Keratinocyte (primary cell): ENCODE measurements at regions not wholly inside any gene's neighbourhood (a gene's known extent, or its start where the extent isn't known, plus 50 kb on each side); places are given as distances from the start of the nearest gene placed in this dataset.

Source experiments
- DNase-seq: peaks from one replicate; pipeline ENCODE4 v3.0.0-alpha.2; 2011; ENCODE audit warnings: low read depth, missing footprints, low spot score
- FAIRE-seq: peaks from 2 replicates; lab custom pipeline; 2011; peaks lifted over from hg19 to GRCh38; lab: Jason Lieb, UNC
- H2AFZ ChIP-seq: 2 replicates; pipeline ENCODE4 v1.6.0; 2012; ENCODE audit warnings: low read length, control low read depth, inconsistent platforms; ENCODE audit not compliant: control insufficient read depth
- H3K27ac ChIP-seq: 2 replicates; pipeline ENCODE4 v1.5.1; 2011; ENCODE audit warnings: low read length; ENCODE audit not compliant: control insufficient read depth, insufficient read depth
- H3K27me3 ChIP-seq: 3 replicates; pipeline ENCODE4 v1.6.0; 2011; ENCODE audit warnings: low read length; ENCODE audit not compliant: control insufficient read depth, insufficient read depth; ENCODE audit errors: extremely low read depth
- H3K36me3 ChIP-seq, 2 experiments: 2 replicates in 1 of 2; 3 replicates in 1 of 2; pipeline ENCODE4 v1.5.1; 2011; ENCODE audit warnings: low read length in 2 of 2, mild to moderate bottlenecking in 1 of 2; ENCODE audit not compliant: control insufficient read depth in 2 of 2, insufficient read depth in 2 of 2; ENCODE audit errors: extremely low read depth in 1 of 2
- H3K4me1 ChIP-seq: 3 replicates; pipeline ENCODE4 v1.5.1; 2011; ENCODE audit warnings: low read length; ENCODE audit not compliant: control insufficient read depth, insufficient read depth; ENCODE audit errors: extremely low read depth
- H3K4me2 ChIP-seq: 3 replicates; pipeline ENCODE4 v1.6.0; 2011; ENCODE audit warnings: low read depth, low read length; ENCODE audit not compliant: control insufficient read depth, insufficient read depth; ENCODE audit errors: extremely low read depth
- H3K4me3 ChIP-seq, 3 experiments: fragments of 200-600 bp in 1 of 3; sonication (generic) in 1 of 3; 2 replicates in 2 of 3; 3 replicates in 1 of 3; pipeline ENCODE4 v1.5.1; 2011 to 2016; ENCODE audit warnings: low read length in 3 of 3, mild to moderate bottlenecking in 3 of 3, control low read depth in 2 of 3, inconsistent platforms in 1 of 3, low read depth in 1 of 3, mixed read lengths in 1 of 3, mixed run types in 1 of 3, moderate library complexity in 1 of 3; ENCODE audit not compliant: control insufficient read depth in 2 of 3, insufficient read depth in 2 of 3; ENCODE audit errors: extremely low read depth in 1 of 3
- H3K79me2 ChIP-seq: 2 replicates; pipeline ENCODE4 v1.6.0; 2012; ENCODE audit warnings: low read length; ENCODE audit not compliant: control insufficient read depth, insufficient read depth
- H3K9ac ChIP-seq: 3 replicates; pipeline ENCODE4 v1.6.0; 2011; ENCODE audit warnings: low read length; ENCODE audit not compliant: control insufficient read depth, insufficient read depth; ENCODE audit errors: extremely low read depth
- H3K9me1 ChIP-seq: 3 replicates; pipeline ENCODE4 v1.6.0; 2011; ENCODE audit warnings: low read length; ENCODE audit not compliant: control insufficient read depth, insufficient read depth; ENCODE audit errors: extremely low read depth
- H3K9me3 ChIP-seq: 2 replicates; pipeline ENCODE4 v1.5.1; 2012; ENCODE audit warnings: low read depth, low read length; ENCODE audit not compliant: control insufficient read depth
- H4K20me1 ChIP-seq: 3 replicates; pipeline ENCODE4 v1.6.0; 2011; ENCODE audit warnings: low read length; ENCODE audit not compliant: control insufficient read depth, insufficient read depth; ENCODE audit errors: extremely low read depth
- CTCF ChIP-seq, 3 experiments: IDR thresholded peaks in 1 of 3; conservative IDR thresholded peaks in 1 of 3; optimal IDR thresholded peaks in 1 of 3; 2 replicates in 2 of 3; 3 replicates in 1 of 3; pipeline versions ENCODE3 to v1.5.1; 2011; ENCODE audit warnings: low read length in 3 of 3, mild to moderate bottlenecking in 3 of 3, moderate library complexity in 2 of 3, control low read depth in 1 of 3, inconsistent platforms in 1 of 3; ENCODE audit not compliant: insufficient read depth in 2 of 3; ENCODE audit errors: extremely low read depth in 1 of 3
- EZH2 ChIP-seq: IDR thresholded peaks from one replicate; pipeline ENCODE4 v1.6.1; 2012; ENCODE audit warnings: inconsistent platforms, mild to moderate bottlenecking, low read length, moderate library complexity
- dilution Hi-C: fragments of 300-500 bp; cut with MboI; formaldehyde crosslinking; loops from one replicate; pipeline ENCODE4 v1.7.0; 2020; ENCODE audit warnings: low sequenced_read_pairs; ENCODE audit not compliant: extremely low pct_ligation_motif_present

DNA sequence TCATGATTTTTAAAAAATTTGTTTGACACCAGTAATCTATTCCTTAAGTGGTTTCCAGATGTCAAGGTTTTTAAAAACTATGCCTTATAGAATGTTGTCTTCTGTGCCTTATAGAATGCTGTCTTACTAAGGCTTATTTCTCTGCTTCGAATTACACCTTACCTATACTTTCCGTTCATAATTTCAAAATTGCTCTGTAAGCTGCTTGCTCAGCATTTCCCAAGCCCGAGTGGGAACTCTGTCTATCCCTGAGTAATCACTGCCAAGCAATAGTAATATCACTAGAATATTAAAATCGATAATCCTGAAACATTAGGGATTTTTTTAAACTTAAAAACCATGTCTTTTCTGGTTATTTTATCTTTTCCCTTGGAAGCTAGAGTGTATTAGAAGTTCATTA, 376.3 kb downstream of the PIK3R1 start:
- no peaks in the 10 kb centered on the region for H3K27me3 ChIP-seq
- H3K4me1 ChIP-seq: no peaks in the 10 kb centered on the region
- H3K9me3 ChIP-seq: no peaks in the 10 kb centered on the region
- no peak overlapping the region for H3K4me3 ChIP-seq
- H3K36me3 ChIP-seq: no peaks in the 10 kb centered on the region
- H3K4me2 ChIP-seq: no peak overlapping the region
- no peaks in the 10 kb centered on the region for H3K9me1 ChIP-seq
- no peak overlapping the region for H3K27ac ChIP-seq
- H2AFZ ChIP-seq: no peak overlapping the region
- H4K20me1 ChIP-seq: no peaks in the 10 kb centered on the region
- H3K9ac ChIP-seq: no peak overlapping the region
- dilution Hi-C loops: no loop called here
- FAIRE-seq: no peak
- no peak for DNase-seq
- no peaks in the 10 kb centered on the region for H3K79me2 ChIP-seq
- TF ChIP-seq CTCF (optimal IDR thresholded peaks at IDR 0.05 in 1 of 3, IDR thresholded peaks at IDR 0.05 in 1 of 3, conservative IDR thresholded peaks at IDR 0.05 in 1 of 3; ENCODE audit: extremely low read depth in 1 of 3, insufficient read depth in 2 of 3, low read length in 3 of 3) (no peak), EZH2 (no peak)

DNA sequence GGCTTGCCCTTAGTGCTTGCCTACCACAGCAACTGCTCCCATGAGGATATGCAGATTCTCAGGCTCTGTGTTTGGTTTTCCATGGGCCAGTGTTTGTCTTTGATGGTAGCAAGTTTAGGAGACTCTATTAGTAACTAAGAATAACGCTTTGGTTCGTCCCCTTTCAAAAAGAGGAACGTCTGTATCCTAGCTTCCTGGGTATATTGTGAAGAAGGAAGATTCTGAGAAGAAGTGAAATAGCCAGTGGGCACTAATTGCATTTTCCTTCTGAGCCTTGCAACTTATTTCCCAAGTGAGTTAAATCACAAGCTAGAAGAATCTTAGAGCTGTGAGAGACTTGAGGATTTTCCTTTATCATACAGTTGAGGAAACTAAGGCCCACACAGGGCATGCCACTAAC, 376.8 kb downstream of the PIK3R1 start:
- DNase-seq (no peak), FAIRE-seq (no peak)
- no peak overlapping the region for H2AFZ ChIP-seq
- H3K27ac ChIP-seq: no peak overlapping the region
- H3K4me2 ChIP-seq: no peak overlapping the region
- no peaks in the 10 kb centered on the region for H3K4me1 ChIP-seq
- no peaks in the 10 kb centered on the region for H3K9me3 ChIP-seq
- no peaks in the 10 kb centered on the region for H4K20me1 ChIP-seq
- no peak overlapping the region for H3K4me3 ChIP-seq
- H3K27me3 ChIP-seq: no peaks in the 10 kb centered on the region
- dilution Hi-C loops: no loop called here
- TF ChIP-seq EZH2 (no peak), CTCF (optimal IDR thresholded peaks at IDR 0.05 in 1 of 3, IDR thresholded peaks at IDR 0.05 in 1 of 3, conservative IDR thresholded peaks at IDR 0.05 in 1 of 3; ENCODE audit: extremely low read depth in 1 of 3, insufficient read depth in 2 of 3, low read length in 3 of 3) (no peak)
- H3K36me3 ChIP-seq: no peaks in the 10 kb centered on the region
- no peak overlapping the region for H3K9ac ChIP-seq
- no peaks in the 10 kb centered on the region for H3K79me2 ChIP-seq
- H3K9me1 ChIP-seq: no peaks in the 10 kb centered on the region
